IMR-90 (cell line): ENCODE measurements at regions not wholly inside any gene's neighbourhood (a gene's known extent, or its start where the extent isn't known, plus 50 kb on each side); places are given as distances from the start of the nearest gene placed in this dataset.
A peak's percentile ranks its signal among the peaks of the same experiment; 100 is the strongest.

ENCODE experiments used
- ATAC-seq: fragments of 200-7000 bp; cut with Tn5 transposase; 2 replicates; pipeline ENCODE4 v1.9.1; 2020; ENCODE audit warnings: low read depth, mild to moderate bottlenecking, moderate library complexity
- BruUV-seq: library from RNA; stranded (reverse); fragments of 400-500 nt; replicated peaks from 2 replicates; lab custom pipeline; 2021; lab: Mats Ljungman, UMichigan
- CTCF ChIA-PET: fragments of 300-600 bp; formaldehyde crosslinking; extraction: SDS; loops from one replicate; lab custom pipeline; 2021; ENCODE audit warnings: antibody characterized with exemption; lab: Yijun Ruan, JAX
- POLR2A ChIA-PET: fragments of 300-600 bp; sonication (Branson Sonifier 250); formaldehyde crosslinking; loops from one replicate; lab custom pipeline; 2022; ENCODE audit warnings: antibody characterized with exemption; ENCODE audit not compliant: unreplicated experiment; lab: Charles Lee
- DNase-seq: peaks from one replicate; pipeline ENCODE4 v3.0.0; 2013
- H2AFZ ChIP-seq: replicated peaks from 2 replicates; pipeline ENCODE3; 2013; ENCODE audit warnings: low read length, mild to moderate bottlenecking; ENCODE audit not compliant: poor library complexity
- H2AK5ac ChIP-seq: 2 replicates; pipeline ENCODE4 v1.6.1; 2013; ENCODE audit warnings: low read depth, low read length, inconsistent platforms
- H2AK9ac ChIP-seq: replicated peaks from 2 replicates; pipeline ENCODE3; 2013; ENCODE audit warnings: mild to moderate bottlenecking, low read depth, low read length, moderate library complexity; ENCODE audit not compliant: poor library complexity
- H2BK120ac ChIP-seq: 2 replicates; pipeline ENCODE4 v1.6.1; 2013; ENCODE audit warnings: low read depth, low read length, inconsistent platforms
- H2BK15ac ChIP-seq: 3 replicates; pipeline ENCODE4 v1.6.1; 2013; ENCODE audit warnings: low read depth, low read length, inconsistent platforms
- H2BK20ac ChIP-seq: 2 replicates; pipeline ENCODE4 v1.6.1; 2013; ENCODE audit warnings: low read depth, mild to moderate bottlenecking, inconsistent platforms, low read length, moderate library complexity
- H2BK5ac ChIP-seq: 2 replicates; pipeline ENCODE4 v1.6.1; 2013; ENCODE audit warnings: mild to moderate bottlenecking, low read depth, low read length, inconsistent platforms; ENCODE audit not compliant: poor library complexity, severe bottlenecking
- H3K14ac ChIP-seq: replicated peaks from 2 replicates; pipeline ENCODE4 v1.6.1; 2013; ENCODE audit warnings: low read depth, low read length, inconsistent platforms
- H3K18ac ChIP-seq: 2 replicates; pipeline ENCODE4 v1.6.1; 2013; ENCODE audit warnings: low read depth, low read length, control low read depth
- H3K23ac ChIP-seq: 2 replicates; pipeline ENCODE4 v1.6.1; 2013; ENCODE audit warnings: low read depth, low read length, inconsistent platforms
- H3K27ac ChIP-seq: 2 replicates; pipeline ENCODE4 v1.5.1; 2013; ENCODE audit warnings: mild to moderate bottlenecking, control low read depth, low read length; ENCODE audit not compliant: insufficient read depth
- H3K27me3 ChIP-seq: 2 replicates; pipeline ENCODE4 v1.6.1; 2013; ENCODE audit warnings: low read length; ENCODE audit not compliant: control insufficient read depth, insufficient read depth
- H3K36me3 ChIP-seq: 2 replicates; pipeline ENCODE4 v1.6.1; 2013; ENCODE audit warnings: low read length, mixed read lengths; ENCODE audit not compliant: control insufficient read depth, insufficient read depth
- H3K4ac ChIP-seq: 2 replicates; pipeline ENCODE4 v1.6.1; 2013; ENCODE audit warnings: low read depth, low read length, inconsistent platforms
- H3K4me1 ChIP-seq: 2 replicates; pipeline ENCODE4 v1.6.1; 2013; ENCODE audit warnings: low read length, mixed read lengths; ENCODE audit not compliant: control insufficient read depth, insufficient read depth
- H3K4me2 ChIP-seq: 2 replicates; pipeline ENCODE4 v1.6.1; 2013; ENCODE audit warnings: low read depth, mild to moderate bottlenecking, control low read depth, low read length, moderate library complexity
- H3K4me3 ChIP-seq: 2 replicates; pipeline ENCODE4 v1.5.1; 2013; ENCODE audit warnings: low read depth, mild to moderate bottlenecking, control low read depth, low read length, moderate library complexity; ENCODE audit not compliant: insufficient read depth
- H3K56ac ChIP-seq: 2 replicates; pipeline ENCODE4 v1.6.1; 2013; ENCODE audit warnings: low read length, inconsistent platforms; ENCODE audit not compliant: insufficient read depth; ENCODE audit errors: extremely low read depth
- H3K79me1 ChIP-seq, 2 experiments: 2 replicates each; pipeline ENCODE4 v1.6.1; 2013; ENCODE audit warnings: low read length in 2 of 2, inconsistent platforms in 1 of 2, low read depth in 1 of 2
- H3K9ac ChIP-seq: 2 replicates; pipeline ENCODE4 v1.6.1; 2013; ENCODE audit warnings: low read depth, low read length, control low read depth
- H3K9me1 ChIP-seq: 2 replicates; pipeline ENCODE4 v1.6.1; 2013; ENCODE audit warnings: low read length, inconsistent platforms; ENCODE audit not compliant: insufficient read depth
- H3K9me3 ChIP-seq: 2 replicates; pipeline ENCODE4 v1.6.1; 2013; ENCODE audit warnings: low read length; ENCODE audit not compliant: control insufficient read depth, insufficient read depth
- H4K20me1 ChIP-seq: 2 replicates; pipeline ENCODE4 v1.6.1; 2013; ENCODE audit warnings: low read length, inconsistent platforms; ENCODE audit not compliant: insufficient read depth
- H4K5ac ChIP-seq: 2 replicates; pipeline ENCODE4 v1.6.1; 2013; ENCODE audit warnings: mild to moderate bottlenecking, low read depth, low read length, control low read depth
- H4K8ac ChIP-seq, 2 experiments: 2 replicates each; pipeline ENCODE4 v1.6.1; 2013; ENCODE audit warnings: low read depth in 2 of 2, low read length in 2 of 2, control low read depth in 1 of 2, inconsistent platforms in 1 of 2
- H4K91ac ChIP-seq: 2 replicates; pipeline ENCODE4 v1.6.1; 2013; ENCODE audit warnings: low read depth, low read length, inconsistent platforms; ENCODE audit not compliant: insufficient read depth
- BHLHE40 ChIP-seq: fragments of 150-350 bp; IDR thresholded peaks from 2 replicates; pipeline ENCODE4 v1.6.1; 2016; ENCODE audit warnings: mild to moderate bottlenecking, low read depth, low read length
- CEBPB ChIP-seq: IDR thresholded peaks from 2 replicates; pipeline ENCODE4 v1.6.1; 2012; ENCODE audit warnings: low read depth, low read length, improper control_type of control experiment
- CHD1 ChIP-seq: IDR thresholded peaks from 2 replicates; pipeline ENCODE4 v1.6.1; 2012; ENCODE audit warnings: low read depth, low read length, improper control_type of control experiment
- CTCF ChIP-seq: conservative IDR thresholded peaks from 2 replicates; pipeline ENCODE4 v1.5.1; 2012; ENCODE audit warnings: mild to moderate bottlenecking, low read depth, low read length, improper control_type of control experiment
- ELK1 ChIP-seq: fragments of 150-350 bp; IDR thresholded peaks from 2 replicates; pipeline ENCODE4 v1.6.1; 2016; ENCODE audit warnings: low read depth, mild to moderate bottlenecking, low read length, moderate library complexity, borderline replicate concordance
- FOS ChIP-seq: fragments of 150-350 bp; IDR thresholded peaks from 2 replicates; pipeline ENCODE4 v1.6.1; 2016; ENCODE audit warnings: low read depth, low read length
- MAFK ChIP-seq: IDR thresholded peaks from 2 replicates; pipeline ENCODE4 v1.6.1; 2012; ENCODE audit warnings: low read depth, low read length, improper control_type of control experiment
- MAZ ChIP-seq: IDR thresholded peaks from 2 replicates; pipeline ENCODE4 v1.6.1; 2012; ENCODE audit warnings: low read depth, mild to moderate bottlenecking, low read length, improper control_type of control experiment, moderate library complexity, borderline replicate concordance
- MXI1 ChIP-seq: IDR thresholded peaks from 2 replicates; pipeline ENCODE4 v1.6.1; 2012; ENCODE audit warnings: low read depth, mild to moderate bottlenecking, low read length, moderate library complexity, borderline replicate concordance
- POLR2A ChIP-seq: IDR thresholded peaks from 2 replicates; pipeline ENCODE4 v1.6.1; 2012; ENCODE audit warnings: mild to moderate bottlenecking, low read depth, low read length
- RAD21 ChIP-seq: IDR thresholded peaks from 2 replicates; pipeline ENCODE4 v1.6.1; 2012; ENCODE audit warnings: low read length, improper control_type of control experiment
- RCOR1 ChIP-seq: IDR thresholded peaks from 2 replicates; pipeline ENCODE4 v1.6.1; 2012; ENCODE audit warnings: mild to moderate bottlenecking, low read length, improper control_type of control experiment; ENCODE audit not compliant: insufficient replicate concordance
- RFX5 ChIP-seq: IDR thresholded peaks from 2 replicates; pipeline ENCODE4 v1.8.0; 2012; ENCODE audit warnings: low read depth, mild to moderate bottlenecking, low read length, moderate library complexity
- SMC3 ChIP-seq: fragments of 150-350 bp; IDR thresholded peaks from 2 replicates; pipeline ENCODE4 v1.6.1; 2016; ENCODE audit warnings: low read depth, mild to moderate bottlenecking, antibody characterized with exemption, low read length, moderate library complexity
- USF2 ChIP-seq: fragments of 150-350 bp; IDR thresholded peaks from 2 replicates; pipeline ENCODE4 v1.6.1; 2017; ENCODE audit warnings: mild to moderate bottlenecking, antibody characterized with exemption, low read length, low read depth
- WGBS, 2 experiments: methylation state at CpG; one replicate each; pipeline versions ENCODE4 v1.1.5 to v1.1.7; 2013; ENCODE audit warnings: missing lambda C conversion rate in 2 of 2; ENCODE audit not compliant: insufficient read length in 1 of 2; ENCODE audit errors: extremely low coverage in 2 of 2; 5-methylcytosine and 5-hydroxymethylcytosine counted together
- dilution Hi-C: fragments of 300-500 bp; cut with HindIII; formaldehyde crosslinking; loops from one replicate; pipeline ENCODE4 v1.14.3; 2018; ENCODE audit warnings: low sequenced_read_pairs; ENCODE audit not compliant: unreplicated experiment
- in situ Hi-C: fragments of 300-500 bp; cut with MboI; formaldehyde crosslinking; loops from 3 replicates; pipeline ENCODE4 v1.14.3; 2019; ENCODE audit warnings: low sequenced_read_pairs, inconsistent platforms, mixed read lengths
- intact Hi-C: fragments of 100-400 bp; cut with micrococcal nuclease; formaldehyde crosslinking; loops from 2 replicates; pipeline ENCODE4 v1.10.0; 2022

GRCh38 chr10:6815346-6815745 is 235.3 kb upstream of the PRKCQ start:
- H2BK20ac ChIP-seq: no peak overlapping the region
- H4K5ac ChIP-seq: no peak overlapping the region
- H4K8ac ChIP-seq: no peak overlapping the region
- no peak overlapping the region for H2AFZ ChIP-seq
- ChIA-PET POLR2A (no interaction called here), CTCF (interaction anchor here (0.6 kb wide), 1 partner anchor 160 kb away, joined by 3 read pairs; no protein-coding TSS in a partner anchor)
- ATAC-seq (peak; percentile 63), DNase-seq (no peak)
- H3K18ac ChIP-seq: no peak overlapping the region
- no peak overlapping the region for H3K23ac ChIP-seq
- intact Hi-C loops (no loop called here), in situ Hi-C loops (no loop called here), dilution Hi-C loops (no loop called here)
- no peaks in the 10 kb centered on the region for H3K9me3 ChIP-seq
- H3K79me1 ChIP-seq: no peaks in the 10 kb centered on the region
- H3K36me3 ChIP-seq: no peaks in the 10 kb centered on the region
- H3K4ac ChIP-seq: no peak overlapping the region
- no TSS peak for BruUV-seq
- H4K91ac ChIP-seq: no peak overlapping the region
- no peak overlapping the region for H3K56ac ChIP-seq
- no peak overlapping the region for H3K27ac ChIP-seq
- no peaks in the 10 kb centered on the region for H4K20me1 ChIP-seq
- no peak overlapping the region for H2AK9ac ChIP-seq
- no peak overlapping the region for H2BK15ac ChIP-seq
- H3K14ac ChIP-seq: no peak overlapping the region
- H3K9ac ChIP-seq: no peak overlapping the region
- H3K4me1 ChIP-seq: no peaks in the 10 kb centered on the region
- no peak overlapping the region for H3K4me3 ChIP-seq
- no peak for TF ChIP-seq CHD1
- TF ChIP-seq RCOR1: no peak
- TF ChIP-seq RFX5: no peak
- TF ChIP-seq CEBPB: no peak
- no peak for TF ChIP-seq MXI1
- TF ChIP-seq MAFK: no peak
- no peak for TF ChIP-seq BHLHE40
- no peak for TF ChIP-seq MAZ
- no peak for TF ChIP-seq ELK1
- TF ChIP-seq POLR2A: no peak
- TF ChIP-seq SMC3: no peak
- TF ChIP-seq CTCF: no peak
- TF ChIP-seq USF2: no peak
- no peak for TF ChIP-seq RAD21
- no peak for TF ChIP-seq FOS
- H3K9me1 ChIP-seq: no peaks in the 10 kb centered on the region
- H2AK5ac ChIP-seq: no peak overlapping the region
- H3K4me2 ChIP-seq: no peak overlapping the region
- no CpG with 5 or more reads among the region's 3 CpGs for WGBS, 2 experiments
- H2BK120ac ChIP-seq: no peak overlapping the region
- no peak overlapping the region for H2BK5ac ChIP-seq
- H3K27me3 ChIP-seq: no peaks in the 10 kb centered on the region
